NCI-H146 treated with DMSO at 0.1 percent for 48 hours (cell line): ENCODE measurements at regions not wholly inside any gene's neighbourhood (a gene's known extent, or its start where the extent isn't known, plus 50 kb on each side); places are given as distances from the start of the nearest gene placed in this dataset.

ENCODE experiments used
- DNase-seq: peaks from one replicate; lab custom pipeline; 2025; ENCODE audit not compliant: unreplicated experiment; lab: John Stamatoyannopoulos, UW

DNA sequence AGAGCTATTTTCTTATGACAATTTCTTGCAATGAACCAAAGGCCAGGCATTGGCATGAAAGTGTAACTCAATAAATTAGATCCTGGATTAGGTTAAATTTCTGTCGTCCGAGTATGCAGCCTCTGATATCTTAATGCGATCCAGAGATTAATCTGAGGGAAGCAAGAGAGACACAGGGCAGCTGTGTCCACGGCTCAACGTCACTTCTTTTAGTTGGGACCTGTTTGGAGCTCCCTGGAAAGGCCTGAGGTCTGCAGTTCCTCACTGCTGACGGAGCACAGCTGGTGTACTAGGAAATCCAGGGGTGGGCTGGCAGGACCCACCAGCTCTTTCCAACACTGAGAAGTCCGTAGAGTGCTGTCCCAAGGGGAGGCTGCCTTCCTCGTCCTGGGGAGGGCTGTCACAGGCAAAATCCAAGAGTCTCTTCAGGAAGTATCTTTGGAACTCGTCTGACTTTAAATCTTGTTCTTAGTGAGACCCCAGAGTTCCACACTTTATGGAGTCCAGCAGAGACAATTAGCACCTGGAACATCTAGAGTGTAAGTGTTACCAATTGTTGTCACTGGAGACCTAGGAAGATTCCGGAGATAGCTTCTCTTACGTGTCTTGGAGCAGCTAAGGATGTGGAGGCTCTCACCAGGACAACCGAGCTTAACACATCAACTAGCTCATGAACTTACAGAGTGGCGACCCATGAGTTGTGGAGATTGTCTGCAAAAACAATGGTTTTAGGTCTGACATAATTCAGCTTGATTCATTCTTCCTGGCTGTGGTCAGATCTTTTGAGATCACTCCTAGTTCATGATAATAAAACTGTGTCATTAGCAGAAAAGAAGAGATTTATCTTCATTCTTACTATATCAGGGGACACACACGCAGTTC, 173.7 kb downstream of the ACKR3 start:
- DNase-seq, result no peak

DNA sequence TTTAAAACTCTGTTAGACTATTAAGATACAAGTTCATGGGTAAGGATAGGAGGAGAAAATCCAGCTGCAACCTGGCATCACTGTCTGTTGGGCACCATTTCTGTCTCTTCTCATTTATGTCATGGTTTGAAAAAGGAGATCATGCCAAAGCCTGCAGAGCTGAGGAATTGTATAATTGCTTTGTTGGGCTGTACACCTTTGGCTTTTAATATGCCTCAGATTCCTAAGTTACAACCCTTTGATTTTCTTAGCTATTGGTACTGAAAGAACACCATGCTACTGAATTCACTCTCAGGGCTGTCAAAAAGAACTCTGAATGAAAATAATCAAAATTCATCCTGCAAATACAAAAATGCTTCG, 174.3 kb downstream of the ACKR3 start:
- no peak for DNase-seq

DNA sequence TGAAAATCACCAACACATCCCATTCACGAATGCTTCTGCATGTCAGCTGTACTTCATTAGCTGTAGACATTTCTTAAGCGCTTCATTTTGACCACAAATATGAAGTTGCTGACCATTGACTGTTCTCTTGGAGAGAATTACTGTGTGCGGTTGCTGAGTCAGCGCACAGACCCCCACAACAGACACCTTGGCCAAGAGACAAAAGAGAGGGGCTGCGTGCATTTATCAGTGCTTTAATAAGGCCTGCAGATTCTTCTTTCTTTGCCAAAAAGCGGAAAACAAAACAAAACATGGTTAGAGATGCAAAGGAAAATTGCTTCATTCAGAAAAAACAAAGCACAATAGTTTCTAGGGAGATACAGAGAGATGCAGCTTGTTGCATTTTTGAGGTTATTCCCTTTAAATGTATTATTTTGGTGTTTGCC, 174.7 kb downstream of the ACKR3 start:
- no peak for DNase-seq

DNA sequence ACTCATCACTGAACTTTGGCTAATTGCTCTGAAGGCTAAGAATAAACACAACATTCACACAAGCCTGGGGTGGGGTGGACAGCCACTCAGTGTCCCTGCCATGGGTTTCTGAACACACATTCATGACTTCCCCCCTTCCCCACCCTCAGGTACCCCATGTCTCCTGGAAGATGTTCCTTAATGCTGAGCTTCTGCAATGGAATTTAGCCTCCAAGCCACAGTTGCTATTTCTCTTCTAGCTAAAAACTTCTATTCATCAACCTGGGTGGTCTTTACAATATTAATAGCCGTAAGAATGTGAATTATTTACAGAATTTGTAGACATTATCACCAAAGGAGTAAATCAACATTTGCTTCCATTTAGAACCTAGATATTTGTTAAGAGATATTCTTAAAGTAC, 175.1 kb downstream of the ACKR3 start:
- no peak for DNase-seq

- no peak for DNase-seq
These were observed 176.0 kb downstream of the ACKR3 start for GRCh38 chr2:236745420-236746210.

- DNase-seq, result no peak
These were observed 177.2 kb downstream of the ACKR3 start for GRCh38 chr2:236746833-236747232.

GRCh38 chr2:236747426-236747825, 177.8 kb downstream of the ACKR3 start:
- DNase-seq, result no peak

DNA sequence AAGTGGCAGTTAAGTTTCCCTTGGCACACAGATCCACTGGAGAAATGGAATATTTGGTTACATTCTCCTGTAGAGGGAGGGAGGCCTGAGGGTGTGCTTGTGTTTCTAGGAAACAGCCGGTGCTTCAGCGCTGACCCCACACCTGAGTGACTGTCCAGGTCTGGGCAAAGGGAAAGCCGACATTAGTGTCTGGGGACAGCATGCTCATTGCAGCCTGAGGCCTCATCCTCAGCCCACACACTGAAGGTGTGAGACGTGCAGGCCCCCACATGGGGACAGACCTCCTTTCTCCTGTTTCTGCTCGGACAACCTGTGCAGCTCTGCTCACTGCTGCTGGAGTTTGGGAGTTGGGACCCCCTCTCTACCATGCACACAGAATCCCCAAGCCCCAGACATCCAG, 178.3 kb downstream of the ACKR3 start:
- DNase-seq, result no peak

DNA sequence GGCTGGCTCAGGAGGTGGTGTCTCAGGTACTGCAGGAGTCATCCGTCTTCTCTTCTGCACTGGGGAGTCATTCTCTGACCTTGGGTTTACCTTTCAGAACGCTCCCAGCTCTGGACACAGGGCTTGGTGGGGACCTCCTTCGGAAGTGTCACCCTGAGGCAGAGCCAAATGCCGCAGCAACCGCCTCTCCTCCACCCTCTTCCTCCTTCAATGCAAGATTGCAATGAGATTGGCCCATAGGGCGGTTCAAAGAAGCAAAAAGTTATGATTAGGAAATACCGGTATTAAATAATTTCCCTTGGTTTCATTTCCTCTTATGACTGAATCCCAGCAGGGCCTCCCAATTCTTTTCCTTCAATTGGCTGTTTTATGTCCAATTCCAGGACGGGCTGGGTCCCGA, 178.8 kb downstream of the ACKR3 start:
- no peak for DNase-seq

DNA sequence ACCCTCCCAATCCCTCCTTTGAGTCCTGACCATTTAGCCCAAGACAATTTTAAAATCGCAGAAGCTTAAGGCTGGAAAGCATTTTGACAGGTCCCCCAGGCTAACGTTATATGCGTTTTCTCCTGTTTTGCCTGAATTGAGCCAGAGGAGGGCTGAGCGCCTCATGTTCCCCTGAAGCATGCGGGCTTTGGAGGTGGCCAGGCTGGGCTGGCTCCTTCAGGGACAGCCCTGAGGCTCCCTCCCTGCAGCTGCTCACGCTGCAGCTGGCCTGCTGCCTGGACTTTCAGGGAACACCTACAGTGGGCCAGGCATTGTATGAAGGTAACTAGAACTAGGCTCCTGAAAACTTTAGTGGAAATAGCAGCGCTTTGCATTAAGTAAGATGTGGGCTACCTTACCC, 179.2 kb downstream of the ACKR3 start:
- DNase-seq, result no peak

GRCh38 chr2:236749346-236749745, 179.7 kb downstream of the ACKR3 start:
- no peak for DNase-seq

DNA sequence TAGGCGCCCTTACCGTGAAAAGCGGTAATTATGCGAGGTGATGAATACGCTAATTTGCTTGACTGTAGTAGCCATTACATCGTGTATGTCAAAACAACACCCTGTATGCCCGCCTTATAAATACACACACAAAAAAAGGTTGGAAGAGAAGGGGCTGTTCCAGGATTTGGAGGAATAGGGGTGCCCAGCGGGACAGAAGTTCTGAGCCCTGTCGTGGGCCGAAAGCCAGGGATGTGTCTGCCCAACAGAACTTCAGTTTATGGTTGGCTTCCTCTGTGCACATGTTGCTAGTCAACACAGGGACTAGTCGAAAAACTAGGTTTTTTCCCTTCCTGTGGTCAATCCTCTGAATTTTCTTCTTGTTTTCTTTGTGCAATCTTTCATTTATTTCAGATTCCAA, 182.5 kb downstream of the ACKR3 start:
- no peak for DNase-seq

DNA sequence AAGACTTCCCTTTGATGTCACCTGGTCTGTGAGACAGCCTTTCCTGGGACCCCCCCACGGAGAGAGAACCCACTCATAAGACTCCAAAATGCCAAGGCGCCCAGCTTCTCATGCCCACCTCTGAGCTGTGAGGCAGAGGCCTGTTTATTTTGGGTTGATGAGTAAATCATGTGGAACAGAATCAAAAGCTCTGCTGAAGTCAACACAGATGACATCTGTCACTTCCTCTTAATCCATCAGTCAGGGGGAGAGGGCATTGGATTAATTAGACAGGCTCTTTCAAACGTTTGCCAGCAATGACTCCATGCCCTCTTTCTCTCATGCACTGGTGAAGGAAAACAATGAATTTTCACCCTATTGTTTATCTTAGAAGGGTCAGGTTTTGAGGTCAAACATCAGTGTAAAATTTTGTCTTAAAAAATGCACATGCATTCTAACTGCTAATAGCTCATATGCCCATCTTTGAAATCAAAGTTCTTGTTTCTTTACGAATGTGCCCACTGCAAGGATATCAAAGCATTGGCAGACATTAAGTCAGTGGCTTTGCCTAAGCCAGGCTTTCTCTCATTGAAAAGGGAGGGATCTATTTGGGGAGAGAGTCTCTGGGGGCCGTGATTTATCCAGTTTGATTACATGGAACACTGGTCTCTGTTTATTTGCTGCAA, 184.1 kb downstream of the ACKR3 start:
- no peak for DNase-seq

DNA sequence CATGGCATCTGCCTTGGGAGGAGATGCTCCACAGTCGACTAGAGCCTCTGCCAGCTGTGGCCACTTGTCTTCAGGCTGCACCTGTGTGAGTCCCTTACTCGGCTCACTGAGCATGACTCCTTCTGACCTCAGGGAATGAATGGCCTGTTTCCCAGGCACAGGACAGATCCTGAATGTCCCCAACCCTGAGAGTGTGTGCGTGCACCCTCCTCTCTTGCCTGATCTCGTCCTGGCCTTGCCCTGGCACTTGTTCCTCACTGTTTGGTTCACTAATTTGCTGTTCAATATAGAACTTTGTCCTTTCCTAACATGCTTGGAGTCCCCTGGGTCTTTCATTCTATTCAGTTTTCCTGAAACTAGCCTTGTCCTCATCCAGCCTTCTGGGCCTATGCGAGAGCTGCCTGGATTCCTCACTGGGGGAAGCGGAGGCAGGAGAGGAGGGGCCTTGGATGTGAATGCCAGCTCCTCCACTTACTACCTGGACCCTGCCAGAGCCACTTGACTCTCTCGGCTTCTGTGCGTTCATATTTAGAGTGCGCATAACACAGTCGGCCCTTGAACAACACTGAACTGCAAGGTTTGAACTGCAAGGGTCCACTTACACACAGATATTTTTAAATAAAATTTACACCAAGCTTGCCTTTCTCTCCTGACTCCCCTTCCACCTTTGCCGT, 184.8 kb downstream of the ACKR3 start:
- DNase-seq, result no peak

DNA sequence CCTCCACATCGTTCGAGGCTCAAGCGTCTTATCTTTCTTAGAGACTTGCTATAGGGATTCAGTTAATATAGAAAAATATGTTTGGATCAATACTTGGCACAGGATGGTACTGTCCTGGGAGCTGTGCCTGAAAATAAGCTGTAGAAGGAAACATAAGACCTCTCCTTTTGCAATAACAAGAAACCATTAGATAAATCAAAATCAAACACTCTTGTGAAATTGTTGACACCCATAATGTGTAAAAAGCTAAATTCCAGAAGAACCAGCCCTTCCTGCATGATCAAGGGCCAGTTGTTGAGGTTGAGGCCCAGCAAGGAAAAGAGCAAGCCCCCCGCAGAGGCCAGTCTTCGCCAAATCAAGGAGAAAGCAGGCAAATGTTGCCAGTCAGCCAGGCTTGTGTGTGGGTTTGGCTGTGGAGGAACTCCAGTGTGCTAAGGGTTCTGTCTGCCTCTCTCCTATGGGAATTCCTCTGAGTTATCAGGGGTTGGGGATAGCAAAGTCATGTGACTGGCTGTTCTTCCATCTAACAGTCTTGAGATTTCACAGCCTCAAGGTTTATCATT, 185.7 kb downstream of the ACKR3 start:
- no peak for DNase-seq

GRCh38 chr2:236758406-236758805, 188.8 kb downstream of the ACKR3 start:
- no peak for DNase-seq

- no peak for DNase-seq
These were observed 190.6 kb downstream of the ACKR3 start for GRCh38 chr2:236760246-236760645.

- DNase-seq, result no peak
These were observed 191.7 kb downstream of the ACKR3 start for GRCh38 chr2:236761358-236761757.

DNA sequence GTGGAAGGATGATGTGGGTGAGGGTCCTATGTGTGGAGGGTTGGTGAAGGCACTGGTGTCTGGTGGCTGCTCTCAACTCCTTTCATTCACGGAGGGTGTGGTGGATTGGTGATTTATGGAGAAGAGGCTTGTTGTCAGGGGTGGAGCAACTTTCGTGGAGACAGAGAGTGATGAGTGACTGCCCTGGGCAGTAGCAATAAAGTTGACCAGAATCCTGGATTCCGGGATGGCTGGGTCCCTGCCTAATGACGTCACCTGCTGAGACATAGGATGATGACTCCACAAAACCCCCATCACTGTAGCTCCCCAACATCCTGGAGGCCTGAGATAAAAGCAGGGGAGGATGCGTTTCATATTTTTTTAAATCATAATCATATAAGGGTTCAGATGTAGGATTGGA, 193.0 kb downstream of the ACKR3 start:
- no peak for DNase-seq

- no peak for DNase-seq
These were observed 194.2 kb downstream of the ACKR3 start for GRCh38 chr2:236763857-236764256.

DNA sequence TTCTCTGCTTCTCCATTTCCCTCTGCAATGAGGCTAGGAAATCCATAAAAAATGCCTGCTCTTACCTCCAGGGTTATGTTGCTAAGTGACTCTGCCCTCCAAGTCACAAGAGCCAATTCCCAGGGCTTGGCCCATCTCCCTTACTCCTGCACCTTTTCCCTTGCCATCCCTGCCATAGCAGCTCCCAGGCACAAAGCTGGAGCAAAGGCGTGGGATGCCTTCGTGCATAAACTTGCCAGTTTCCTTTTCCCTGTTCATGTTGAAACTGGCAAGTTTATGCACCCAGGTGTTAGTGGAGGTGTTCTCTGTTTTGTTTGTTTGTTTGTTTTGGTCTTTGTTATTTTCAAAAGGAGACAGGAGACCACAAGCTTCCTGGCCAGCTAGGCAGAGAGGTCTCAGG, 195.1 kb downstream of the ACKR3 start:
- no peak for DNase-seq
